Mesothelial cell of epicardium (in vitro differentiated cells): ENCODE measurements at regions not wholly inside any gene's neighbourhood (a gene's known extent, or its start where the extent isn't known, plus 50 kb on each side); places are given as distances from the start of the nearest gene placed in this dataset.

ENCODE experiments used
- DNase-seq, 2 experiments: peaks; one replicate each; pipeline ENCODE4 v3.0.0; 2021; ENCODE audit warnings: low spot score in 2 of 2; ENCODE audit not compliant: unreplicated experiment in 2 of 2
- H3K27ac Mint-ChIP-seq: 2 replicates; pipeline ENCODE4 v1.8.0; 2021; ENCODE audit warnings: mixed read lengths
- H3K27me3 Mint-ChIP-seq: 2 replicates; pipeline ENCODE4 v1.8.0; 2021; ENCODE audit warnings: low read depth, mixed read lengths
- H3K36me3 Mint-ChIP-seq: 2 replicates; pipeline ENCODE4 v1.8.0; 2021; ENCODE audit warnings: mixed read lengths
- H3K4me1 Mint-ChIP-seq: 2 replicates; pipeline ENCODE4 v1.8.0; 2021; ENCODE audit warnings: mixed read lengths
- H3K4me3 Mint-ChIP-seq: 2 replicates; pipeline ENCODE4 v1.8.0; 2021; ENCODE audit warnings: mild to moderate bottlenecking, moderate library complexity, mixed read lengths
- H3K9me3 Mint-ChIP-seq: 2 replicates; pipeline ENCODE4 v1.8.0; 2021; ENCODE audit warnings: mixed read lengths
- TF ChIP-seq, protein P1 (sequence below): fragments of 200-600 bp; sonication (generic); IDR thresholded peaks from one replicate; pipeline ENCODE4 v1.5.0; 2021; ENCODE audit warnings: antibody characterized with exemption; ENCODE audit not compliant: unreplicated experiment

DNA sequence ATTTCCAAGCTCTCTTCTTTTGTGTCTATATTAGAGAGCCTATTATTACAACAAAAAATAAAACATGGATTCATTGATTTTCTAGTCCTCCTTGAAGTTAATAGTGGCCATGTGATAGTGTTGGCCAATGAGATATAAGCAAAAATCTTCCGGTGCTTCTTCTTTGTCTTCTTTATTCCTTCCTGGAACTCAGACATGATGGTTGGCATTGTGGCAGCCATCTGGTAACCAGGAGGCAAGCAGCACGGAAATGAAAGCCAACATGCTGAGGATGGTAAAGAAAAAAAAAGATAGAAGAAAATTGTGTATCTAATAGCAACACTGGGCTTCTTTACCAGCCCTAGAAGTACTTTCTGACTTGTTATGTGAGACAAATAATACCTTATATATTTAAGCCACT is 50.8 kb upstream of the SEL1L start:
- no peak overlapping the region for H3K27ac Mint-ChIP-seq
- TF ChIP-seq, protein P1, sequence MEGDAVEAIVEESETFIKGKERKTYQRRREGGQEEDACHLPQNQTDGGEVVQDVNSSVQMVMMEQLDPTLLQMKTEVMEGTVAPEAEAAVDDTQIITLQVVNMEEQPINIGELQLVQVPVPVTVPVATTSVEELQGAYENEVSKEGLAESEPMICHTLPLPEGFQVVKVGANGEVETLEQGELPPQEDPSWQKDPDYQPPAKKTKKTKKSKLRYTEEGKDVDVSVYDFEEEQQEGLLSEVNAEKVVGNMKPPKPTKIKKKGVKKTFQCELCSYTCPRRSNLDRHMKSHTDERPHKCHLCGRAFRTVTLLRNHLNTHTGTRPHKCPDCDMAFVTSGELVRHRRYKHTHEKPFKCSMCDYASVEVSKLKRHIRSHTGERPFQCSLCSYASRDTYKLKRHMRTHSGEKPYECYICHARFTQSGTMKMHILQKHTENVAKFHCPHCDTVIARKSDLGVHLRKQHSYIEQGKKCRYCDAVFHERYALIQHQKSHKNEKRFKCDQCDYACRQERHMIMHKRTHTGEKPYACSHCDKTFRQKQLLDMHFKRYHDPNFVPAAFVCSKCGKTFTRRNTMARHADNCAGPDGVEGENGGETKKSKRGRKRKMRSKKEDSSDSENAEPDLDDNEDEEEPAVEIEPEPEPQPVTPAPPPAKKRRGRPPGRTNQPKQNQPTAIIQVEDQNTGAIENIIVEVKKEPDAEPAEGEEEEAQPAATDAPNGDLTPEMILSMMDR = no peak
- no peaks in the 10 kb centered on the region for H3K27me3 Mint-ChIP-seq
- no peaks in the 10 kb centered on the region for H3K36me3 Mint-ChIP-seq
- peaks cover 3% of the 10 kb centered on the region for H3K9me3 Mint-ChIP-seq
- no peak for DNase-seq
- H3K4me1 Mint-ChIP-seq = no peaks in the 10 kb centered on the region
- no peak overlapping the region for H3K4me3 Mint-ChIP-seq

DNA sequence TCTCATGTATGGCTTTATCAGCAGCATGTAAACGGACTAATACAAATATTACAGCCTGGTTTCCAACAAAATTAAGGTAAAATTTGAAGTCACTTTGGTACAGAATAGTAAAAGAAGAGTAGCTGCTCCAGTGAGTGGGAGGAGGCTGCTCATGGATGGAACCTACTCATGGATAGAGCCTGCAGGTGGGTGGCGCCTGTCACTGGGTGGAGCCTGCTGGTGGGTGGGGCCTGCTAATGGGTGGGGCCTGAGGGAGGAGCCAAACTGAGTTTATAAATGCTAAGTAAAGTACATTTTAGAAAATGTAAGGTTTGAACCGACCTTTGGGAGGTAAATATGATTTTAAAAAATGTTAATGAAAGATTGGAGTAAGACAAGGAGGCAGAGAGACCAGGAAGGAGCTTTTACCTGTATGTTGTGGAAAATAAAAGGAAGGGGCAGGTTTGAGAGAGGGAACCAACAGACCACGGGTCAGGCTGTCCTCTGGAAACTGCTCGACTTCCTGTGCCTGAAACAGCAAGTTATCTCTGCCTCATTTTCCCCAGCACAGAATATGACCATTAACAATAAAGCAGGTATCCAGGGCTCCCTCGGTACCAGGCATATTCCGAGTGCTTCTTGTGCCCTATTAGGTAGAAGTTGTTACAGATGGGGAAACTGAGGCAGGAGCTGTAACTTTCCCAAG is 55.9 kb upstream of the SEL1L start:
- DNase-seq = no peak
- Mint-ChIP-seq H3K4me1 (peaks cover 2% of the 10 kb centered on the region), H3K9me3 (peaks cover 3% of the 10 kb centered on the region), H3K27me3 (peaks cover 2% of the 10 kb centered on the region), H3K36me3 (no peaks in the 10 kb centered on the region), H3K4me3 (no peak overlapping the region), H3K27ac (no peak overlapping the region)
- TF ChIP-seq, protein P1 = no peak

DNA sequence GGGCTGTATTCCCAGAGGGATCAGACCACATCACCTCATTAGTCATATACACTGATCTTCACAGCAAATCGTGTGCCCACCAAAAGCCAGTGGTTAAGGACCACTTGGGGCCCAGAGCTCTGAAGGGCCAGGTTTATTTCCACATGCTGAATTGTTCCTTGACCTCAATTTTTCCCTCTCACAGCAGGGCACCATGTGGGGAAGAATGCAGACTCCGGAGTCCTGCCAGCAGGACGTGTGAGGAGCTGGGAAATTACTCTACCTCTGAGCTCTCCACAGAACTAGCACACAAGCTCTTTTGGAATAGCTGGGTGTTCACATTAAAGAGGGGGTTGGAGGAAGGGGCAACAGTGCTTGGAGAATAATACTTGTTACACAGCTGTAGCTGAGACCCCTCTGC is 57.6 kb upstream of the SEL1L start:
- peaks cover 2% of the 10 kb centered on the region for H3K27me3 Mint-ChIP-seq
- H3K9me3 Mint-ChIP-seq = no peaks in the 10 kb centered on the region
- no peaks in the 10 kb centered on the region for H3K36me3 Mint-ChIP-seq
- no peak for DNase-seq
- no peak overlapping the region for H3K27ac Mint-ChIP-seq
- peaks cover 2% of the 10 kb centered on the region for H3K4me1 Mint-ChIP-seq
- no peak overlapping the region for H3K4me3 Mint-ChIP-seq
- TF ChIP-seq, protein P1 = no peak

DNA sequence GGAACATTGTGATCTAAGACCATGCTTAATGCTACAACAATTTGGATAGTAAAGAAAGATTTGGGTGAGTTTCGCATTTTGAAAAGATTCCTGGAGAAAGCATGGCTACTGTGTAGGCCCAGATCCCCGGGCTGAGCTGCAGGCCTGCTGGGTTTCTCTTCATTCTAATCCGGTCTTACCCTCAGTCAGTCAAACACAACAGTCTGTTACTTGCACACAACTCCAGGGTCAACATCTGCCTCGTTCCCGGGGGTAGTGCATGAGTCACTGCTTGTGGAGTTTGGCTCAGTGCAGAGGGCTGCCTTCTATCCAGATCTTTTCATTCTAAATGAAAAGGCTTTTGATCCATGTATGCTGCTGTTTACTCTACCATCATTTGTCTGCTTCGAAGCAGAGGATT is 60.4 kb upstream of the SEL1L start:
- H3K27ac Mint-ChIP-seq = no peak overlapping the region

DNA sequence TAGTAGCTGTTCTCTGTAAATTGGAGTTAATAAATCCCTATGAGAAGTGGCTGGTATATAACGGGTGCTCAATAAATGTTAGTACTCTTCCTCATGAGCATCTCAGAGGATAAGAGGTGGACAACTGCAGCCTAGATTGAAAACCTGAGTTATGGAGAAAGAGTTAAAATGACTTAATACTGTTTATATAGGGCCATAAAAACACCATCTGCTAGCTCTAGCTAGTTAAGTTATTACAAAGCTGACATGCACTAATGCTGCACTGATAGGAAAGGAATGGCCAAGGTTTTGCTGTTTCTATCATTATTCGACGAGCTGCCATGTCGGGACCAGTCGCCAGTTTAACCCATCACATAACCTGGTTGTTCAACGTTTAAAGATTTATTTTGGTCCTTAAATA is 72.0 kb upstream of the SEL1L start:
- H3K36me3 Mint-ChIP-seq = no peaks in the 10 kb centered on the region
- no peak overlapping the region for H3K27ac Mint-ChIP-seq
- H3K4me3 Mint-ChIP-seq = no peak overlapping the region
- H3K4me1 Mint-ChIP-seq = no peaks in the 10 kb centered on the region
- no peak for DNase-seq
- H3K9me3 Mint-ChIP-seq = no peaks in the 10 kb centered on the region
- H3K27me3 Mint-ChIP-seq = peaks cover 16% of the 10 kb centered on the region
- TF ChIP-seq, protein P1 = no peak

More for the DNA sequence above, 60.4 kb upstream of the SEL1L start:
- H3K27me3 Mint-ChIP-seq = peaks cover 2% of the 10 kb centered on the region
- no peaks in the 10 kb centered on the region for H3K36me3 Mint-ChIP-seq
- no peak for DNase-seq
- no peak overlapping the region for H3K4me3 Mint-ChIP-seq
- TF ChIP-seq, protein P1 = no peak
- no peaks in the 10 kb centered on the region for H3K9me3 Mint-ChIP-seq
- H3K4me1 Mint-ChIP-seq = peaks cover 2% of the 10 kb centered on the region
